Hepatocyte (in vitro differentiated cells): ENCODE measurements at regions not wholly inside any gene's neighbourhood (a gene's known extent, or its start where the extent isn't known, plus 50 kb on each side); places are given as distances from the start of the nearest gene placed in this dataset.

Experiments
- DNase-seq: peaks from one replicate; pipeline ENCODE4 v3.0.0-alpha.2; 2016; ENCODE audit warnings: low spot score
- H2AFZ ChIP-seq: fragments of 200-600 bp; sonication (generic); 2 replicates; pipeline ENCODE4 v1.6.0; 2016; ENCODE audit warnings: antibody characterized with exemption, mild to moderate bottlenecking
- H3K27ac ChIP-seq: fragments of 200-600 bp; sonication (generic); 2 replicates; pipeline ENCODE4 v1.5.1; 2016; ENCODE audit warnings: mild to moderate bottlenecking
- H3K27me3 ChIP-seq: fragments of 200-600 bp; sonication (generic); 2 replicates; pipeline ENCODE4 v1.6.1; 2016
- H3K36me3 ChIP-seq: fragments of 200-600 bp; sonication (generic); replicated peaks from 2 replicates; pipeline ENCODE4 v1.5.1; 2016; ENCODE audit warnings: low read depth; ENCODE audit not compliant: insufficient read depth
- H3K4me1 ChIP-seq: fragments of 200-600 bp; sonication (generic); 2 replicates; pipeline ENCODE4 v1.5.1; 2016; ENCODE audit warnings: mild to moderate bottlenecking, moderate library complexity; ENCODE audit not compliant: insufficient read depth
- H3K4me2 ChIP-seq: fragments of 200-600 bp; sonication (generic); 2 replicates; pipeline ENCODE4 v1.6.0; 2016
- H3K4me3 ChIP-seq: fragments of 200-600 bp; sonication (generic); 2 replicates; pipeline ENCODE4 v1.5.1; 2016; ENCODE audit warnings: mild to moderate bottlenecking
- H3K79me2 ChIP-seq: fragments of 200-600 bp; sonication (generic); 2 replicates; pipeline ENCODE4 v1.6.0; 2017; ENCODE audit warnings: mild to moderate bottlenecking
- H3K9me2 ChIP-seq: fragments of 200-600 bp; sonication (generic); replicated peaks from 2 replicates; pipeline ENCODE4 v1.6.0; 2017; ENCODE audit warnings: mild to moderate bottlenecking; ENCODE audit not compliant: insufficient read depth
- H3K9me3 ChIP-seq: fragments of 200-600 bp; sonication (generic); 2 replicates; pipeline ENCODE4 v1.5.1; 2016; ENCODE audit warnings: low read depth, mild to moderate bottlenecking
- H4K20me1 ChIP-seq: fragments of 200-600 bp; sonication (generic); 2 replicates; pipeline ENCODE4 v1.6.0; 2016; ENCODE audit warnings: mild to moderate bottlenecking; ENCODE audit not compliant: insufficient read depth, poor library complexity, severe bottlenecking
- EZH2 ChIP-seq: fragments of 200-600 bp; sonication (generic); IDR thresholded peaks from 2 replicates; pipeline ENCODE4 v1.6.1; 2016; ENCODE audit warnings: antibody characterized with exemption, mild to moderate bottlenecking, borderline replicate concordance
- EZH2phosphoT487 ChIP-seq: fragments of 200-600 bp; sonication (generic); IDR thresholded peaks from one replicate; pipeline ENCODE4 v1.6.1; 2018; ENCODE audit warnings: antibody characterized with exemption, mild to moderate bottlenecking, low read depth, moderate library complexity; ENCODE audit not compliant: unreplicated experiment, severe bottlenecking
- WGBS: methylation state at CpG from one replicate; pipeline ENCODE4 v1.1.6; 2016; ENCODE audit warnings: low lambda C conversion rate; ENCODE audit errors: missing lambda C conversion rate; 5-methylcytosine and 5-hydroxymethylcytosine counted together
- TF ChIP-seq, protein P1 (sequence below): fragments of 200-600 bp; sonication (generic); IDR thresholded peaks from 2 replicates; pipeline ENCODE4 v1.5.1; 2016; ENCODE audit warnings: antibody characterized with exemption, mild to moderate bottlenecking; ENCODE audit not compliant: poor library complexity

DNA sequence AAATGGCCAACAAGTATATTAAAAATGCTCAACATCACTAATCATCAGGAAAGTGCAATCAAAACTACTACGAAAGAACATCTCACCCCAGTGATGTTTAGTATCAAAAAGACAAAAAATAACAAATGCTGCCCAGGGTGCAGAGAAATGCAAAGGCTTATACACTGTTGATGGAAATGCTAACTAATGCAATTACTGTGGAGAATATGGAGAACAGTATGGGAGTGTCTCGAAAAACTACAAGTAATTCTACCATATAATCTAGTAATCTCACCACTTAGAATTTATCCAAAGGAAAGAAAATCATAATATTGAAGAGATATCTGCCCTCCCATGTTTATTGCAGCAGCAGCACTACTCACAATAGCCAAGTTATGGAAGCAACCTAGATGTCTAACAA, 246.5 kb upstream of the VLDLR start:
- H4K20me1 ChIP-seq, result no peaks in the 10 kb centered on the region
- no peaks in the 10 kb centered on the region for H3K4me1 ChIP-seq
- H3K27me3 ChIP-seq, result no peaks in the 10 kb centered on the region
- DNase-seq, result no peak
- no peak overlapping the region for H3K27ac ChIP-seq
- WGBS, result 88% methylated on average over 2 of the region's 2 CpGs
- no peaks in the 10 kb centered on the region for H3K79me2 ChIP-seq
- H2AFZ ChIP-seq, result no peak overlapping the region
- H3K9me3 ChIP-seq, result no peaks in the 10 kb centered on the region
- H3K36me3 ChIP-seq, result no peaks in the 10 kb centered on the region
- no peak overlapping the region for H3K4me3 ChIP-seq
- TF ChIP-seq, protein P1, sequence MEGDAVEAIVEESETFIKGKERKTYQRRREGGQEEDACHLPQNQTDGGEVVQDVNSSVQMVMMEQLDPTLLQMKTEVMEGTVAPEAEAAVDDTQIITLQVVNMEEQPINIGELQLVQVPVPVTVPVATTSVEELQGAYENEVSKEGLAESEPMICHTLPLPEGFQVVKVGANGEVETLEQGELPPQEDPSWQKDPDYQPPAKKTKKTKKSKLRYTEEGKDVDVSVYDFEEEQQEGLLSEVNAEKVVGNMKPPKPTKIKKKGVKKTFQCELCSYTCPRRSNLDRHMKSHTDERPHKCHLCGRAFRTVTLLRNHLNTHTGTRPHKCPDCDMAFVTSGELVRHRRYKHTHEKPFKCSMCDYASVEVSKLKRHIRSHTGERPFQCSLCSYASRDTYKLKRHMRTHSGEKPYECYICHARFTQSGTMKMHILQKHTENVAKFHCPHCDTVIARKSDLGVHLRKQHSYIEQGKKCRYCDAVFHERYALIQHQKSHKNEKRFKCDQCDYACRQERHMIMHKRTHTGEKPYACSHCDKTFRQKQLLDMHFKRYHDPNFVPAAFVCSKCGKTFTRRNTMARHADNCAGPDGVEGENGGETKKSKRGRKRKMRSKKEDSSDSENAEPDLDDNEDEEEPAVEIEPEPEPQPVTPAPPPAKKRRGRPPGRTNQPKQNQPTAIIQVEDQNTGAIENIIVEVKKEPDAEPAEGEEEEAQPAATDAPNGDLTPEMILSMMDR, result no peak
- no peak for TF ChIP-seq EZH2phosphoT487
- no peaks in the 10 kb centered on the region for H3K9me2 ChIP-seq
- H3K4me2 ChIP-seq, result no peak overlapping the region

DNA sequence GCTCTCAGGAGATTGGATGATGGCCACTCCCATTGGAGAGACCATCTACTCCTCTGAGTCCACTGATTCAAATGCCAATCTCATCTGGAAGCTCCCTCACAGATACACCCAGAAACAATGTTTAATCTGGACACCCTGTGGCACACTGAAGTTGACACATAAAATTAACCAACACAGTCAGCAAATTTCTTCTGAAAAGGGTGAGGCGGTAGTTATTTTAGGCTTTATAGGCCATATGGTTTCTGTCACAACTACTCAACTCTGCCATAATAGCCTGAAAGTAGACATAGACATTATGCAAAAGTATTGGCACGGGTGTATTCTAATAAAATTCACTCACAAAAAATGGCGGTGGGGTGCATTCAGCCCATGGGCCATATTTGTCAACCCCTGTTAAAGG, 244.5 kb upstream of the VLDLR start:
- Histone ChIP-seq H3K27ac (no peak overlapping the region), H3K9me3 (no peaks in the 10 kb centered on the region), H3K4me3 (no peak overlapping the region), H3K36me3 (no peaks in the 10 kb centered on the region), H3K9me2 (no peaks in the 10 kb centered on the region), H3K79me2 (no peaks in the 10 kb centered on the region), H4K20me1 (no peaks in the 10 kb centered on the region), H3K4me1 (no peaks in the 10 kb centered on the region), H2AFZ (no peak overlapping the region), H3K4me2 (no peak overlapping the region), H3K27me3 (no peaks in the 10 kb centered on the region)
- TF ChIP-seq, protein P1, result no peak
- TF ChIP-seq EZH2phosphoT487, result no peak
- TF ChIP-seq EZH2, result no peak
- no peak for DNase-seq
- WGBS, result 64% methylated on average over 3 of the region's 3 CpGs

DNA sequence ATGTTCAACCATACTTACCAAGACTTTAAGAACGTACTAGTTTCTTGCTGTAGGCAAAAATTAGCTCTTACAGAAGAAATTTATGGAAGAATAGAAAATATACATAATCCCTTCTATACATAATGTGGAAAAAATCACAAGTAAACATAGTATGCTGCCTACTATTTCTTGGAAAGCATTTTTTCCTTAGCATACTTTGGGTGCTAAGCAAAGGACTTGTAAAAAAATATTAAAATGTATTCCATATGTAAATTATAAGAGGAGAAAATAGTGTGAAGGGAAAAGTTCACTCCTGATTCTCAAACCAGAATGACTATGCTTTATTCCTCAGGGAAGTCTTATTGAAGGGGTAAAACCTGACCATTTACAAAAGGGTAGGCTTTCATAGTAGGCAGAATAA, 243.8 kb upstream of the VLDLR start:
- no peak overlapping the region for H3K27ac ChIP-seq
- WGBS, result 83% methylated on average over 1 of the region's 1 CpG
- TF ChIP-seq EZH2, result no peak
- TF ChIP-seq, protein P1, result no peak
- TF ChIP-seq EZH2phosphoT487, result no peak

DNA sequence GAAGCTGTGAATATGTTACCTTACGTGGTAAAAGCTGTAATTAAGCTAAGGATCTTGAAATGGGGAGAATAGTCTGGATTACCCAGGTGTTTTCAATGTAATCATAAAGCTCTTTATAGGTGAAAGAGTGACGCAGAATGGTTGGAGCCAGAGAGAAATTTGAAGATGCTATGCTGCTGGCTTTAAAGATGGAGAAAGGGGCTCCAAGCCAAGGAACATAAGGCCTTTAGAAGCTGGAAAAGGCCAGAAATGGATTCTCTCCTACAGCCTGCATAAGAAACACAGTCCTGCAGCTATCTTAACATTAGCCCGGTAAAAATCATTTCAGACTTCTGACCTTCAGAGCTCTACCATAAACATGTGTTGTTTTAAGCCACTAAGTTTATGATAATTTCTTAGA, 243.3 kb upstream of the VLDLR start:
- Histone ChIP-seq H3K9me3 (no peaks in the 10 kb centered on the region), H3K9me2 (no peaks in the 10 kb centered on the region), H3K4me2 (no peak overlapping the region), H4K20me1 (no peaks in the 10 kb centered on the region), H3K4me1 (no peaks in the 10 kb centered on the region), H3K79me2 (no peaks in the 10 kb centered on the region), H2AFZ (no peak overlapping the region), H3K27ac (no peak overlapping the region), H3K4me3 (no peak overlapping the region), H3K36me3 (no peaks in the 10 kb centered on the region), H3K27me3 (no peaks in the 10 kb centered on the region)
- TF ChIP-seq, protein P1, result no peak
- TF ChIP-seq EZH2, result no peak
- no peak for TF ChIP-seq EZH2phosphoT487
- DNase-seq, result no peak
- 71% methylated on average over 3 of the region's 3 CpGs for WGBS

More for the DNA sequence above, 243.8 kb upstream of the VLDLR start:
- no peaks in the 10 kb centered on the region for H3K27me3 ChIP-seq
- no peak for DNase-seq
- no peaks in the 10 kb centered on the region for H3K79me2 ChIP-seq
- H3K4me3 ChIP-seq, result no peak overlapping the region
- no peaks in the 10 kb centered on the region for H3K9me2 ChIP-seq
- H4K20me1 ChIP-seq, result no peaks in the 10 kb centered on the region
- H3K36me3 ChIP-seq, result no peaks in the 10 kb centered on the region
- H2AFZ ChIP-seq, result no peak overlapping the region
- H3K4me2 ChIP-seq, result no peak overlapping the region
- H3K9me3 ChIP-seq, result no peaks in the 10 kb centered on the region
- no peaks in the 10 kb centered on the region for H3K4me1 ChIP-seq
